HepG2 (cell line): ENCODE measurements at regions not wholly inside any gene's neighbourhood (a gene's known extent, or its start where the extent isn't known, plus 50 kb on each side); places are given as distances from the start of the nearest gene placed in this dataset.

Experiments used
- CHD2 ChIP-seq: IDR thresholded peaks from 2 replicates; pipeline ENCODE4 v1.6.1; 2011; ENCODE audit warnings: low read depth, low read length, improper control_type of control experiment
- CTCF ChIP-seq: sonication (generic); formaldehyde crosslinking; IDR thresholded peaks from 2 replicates; pipeline ENCODE4 v1.5.0; 2020; ENCODE audit warnings: mild to moderate bottlenecking, missing genetic modification reagents, moderate library complexity
- DNMT1 ChIP-seq: sonication (generic); formaldehyde crosslinking; IDR thresholded peaks from 2 replicates; pipeline ENCODE4 v1.5.1; 2020; ENCODE audit warnings: mild to moderate bottlenecking, missing genetic modification reagents
- IRF1 ChIP-seq: sonication (generic); formaldehyde crosslinking; IDR thresholded peaks from 2 replicates; pipeline ENCODE4 v1.4.0; 2020; ENCODE audit warnings: low read depth, mild to moderate bottlenecking, missing genetic modification reagents
- JUN ChIP-seq: sonication (generic); formaldehyde crosslinking; IDR thresholded peaks from 2 replicates; pipeline ENCODE4 v1.4.0; 2020; ENCODE audit warnings: mild to moderate bottlenecking, missing genetic modification reagents
- SP140L ChIP-seq: sonication (generic); formaldehyde crosslinking; IDR thresholded peaks from 2 replicates; pipeline ENCODE4 v1.4.0; 2020; ENCODE audit warnings: missing genetic modification reagents, borderline replicate concordance
- ZNF274 ChIP-seq: sonication (generic); formaldehyde crosslinking; IDR thresholded peaks from 2 replicates; pipeline ENCODE4 v1.5.1; 2020; ENCODE audit warnings: mild to moderate bottlenecking, missing genetic modification reagents
- ZNF713 ChIP-seq: sonication (generic); formaldehyde crosslinking; IDR thresholded peaks from 2 replicates; pipeline ENCODE4 v1.4.0; 2020; ENCODE audit warnings: mild to moderate bottlenecking, missing genetic modification reagents

- TF ChIP-seq ZNF274 (CRISPR knock-in tag) (no peak), CTCF (CRISPR knock-in tag) (no peak), CHD2 (no peak), ZNF713 (no peak), JUN (CRISPR knock-in tag) (no peak), SP140L (CRISPR knock-in tag) (no peak), IRF1 (CRISPR knock-in tag) (no peak), DNMT1 (no peak)
Observed at GRCh38 chr12:65529106-65529505, 250.6 kb downstream of the MSRB3 start.
